NCI-H774 (cell line): ENCODE measurements at regions not wholly inside any gene's neighbourhood (a gene's known extent, or its start where the extent isn't known, plus 50 kb on each side); places are given as distances from the start of the nearest gene placed in this dataset.
"Not testable (repeated sequence)": the region's sequence is repeated elsewhere in the genome, so short reads cannot be mapped to it uniquely, and the experiment has no call there.

Experiments used
- DNase-seq: peaks from one replicate; lab custom pipeline; 2025; lab: John Stamatoyannopoulos, UW

DNA sequence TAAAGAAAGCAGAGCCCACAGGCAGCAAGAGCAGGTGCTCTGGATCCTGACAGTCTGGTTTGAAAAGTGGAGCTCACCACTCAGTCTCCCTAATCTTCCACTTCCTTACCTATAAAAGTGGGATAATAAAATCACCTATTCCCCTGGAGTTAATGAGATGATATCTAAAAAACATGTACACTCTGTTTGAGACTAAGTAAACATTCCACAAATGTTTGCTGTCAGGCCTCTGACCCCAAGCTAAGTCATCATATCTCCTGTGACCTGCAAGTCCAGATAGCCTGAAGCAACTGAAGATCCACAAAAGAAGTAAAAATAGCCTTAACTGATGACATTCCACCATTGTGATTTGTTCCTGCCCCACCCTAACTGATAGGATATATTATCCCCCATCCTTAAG, 1324.5 kb downstream of the XPNPEP1 start:
- no peak for DNase-seq

DNA sequence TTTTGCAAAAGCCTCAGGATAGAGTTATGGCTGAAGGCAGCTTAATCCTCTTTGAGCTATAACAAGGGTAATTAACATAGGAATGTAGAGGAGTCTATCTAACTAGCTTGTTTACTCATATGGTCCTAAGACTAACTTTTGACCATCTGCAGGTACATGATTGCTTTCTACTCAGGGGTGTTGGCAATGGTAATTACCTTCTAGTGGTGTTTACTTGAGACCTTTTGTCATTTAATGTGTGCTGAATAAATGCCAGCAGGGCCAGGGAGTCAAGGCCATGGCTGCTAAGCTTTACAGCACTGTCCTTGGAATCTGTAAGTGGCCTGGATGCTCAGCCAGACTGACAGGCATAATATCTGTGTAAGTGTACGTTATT, 1325.0 kb downstream of the XPNPEP1 start:
- DNase-seq: no peak

DNA sequence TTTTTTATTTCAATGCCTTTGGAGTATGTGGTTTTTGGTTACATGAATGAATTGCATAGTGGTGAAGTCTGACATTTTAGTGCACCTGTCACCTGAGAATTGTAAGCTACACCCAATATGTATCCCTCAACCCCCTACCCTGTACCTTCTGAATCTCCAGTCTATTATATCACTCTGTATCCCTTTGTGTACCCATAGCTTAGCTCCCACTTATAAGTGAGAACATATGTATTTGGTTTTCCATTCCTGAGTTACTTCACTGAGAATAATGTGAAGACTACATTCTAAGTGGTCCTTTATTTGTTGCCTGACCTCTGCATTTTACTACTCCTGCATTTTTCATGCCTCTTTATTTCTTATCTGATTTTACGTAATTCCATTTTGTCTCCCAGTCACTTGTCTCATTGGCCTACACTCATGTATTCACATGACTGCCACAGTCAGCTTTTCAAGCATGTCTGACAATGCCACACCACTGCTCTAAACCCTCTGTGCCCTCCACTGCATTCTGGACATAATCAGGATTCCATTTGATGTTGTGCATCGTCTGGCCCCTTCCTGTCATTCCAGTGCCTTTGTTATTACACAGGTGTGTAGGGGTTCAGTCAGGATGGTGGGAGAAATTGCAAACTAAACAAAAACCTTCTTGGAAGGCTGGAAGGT, 1325.5 kb downstream of the XPNPEP1 start:
- no peak for DNase-seq

DNA sequence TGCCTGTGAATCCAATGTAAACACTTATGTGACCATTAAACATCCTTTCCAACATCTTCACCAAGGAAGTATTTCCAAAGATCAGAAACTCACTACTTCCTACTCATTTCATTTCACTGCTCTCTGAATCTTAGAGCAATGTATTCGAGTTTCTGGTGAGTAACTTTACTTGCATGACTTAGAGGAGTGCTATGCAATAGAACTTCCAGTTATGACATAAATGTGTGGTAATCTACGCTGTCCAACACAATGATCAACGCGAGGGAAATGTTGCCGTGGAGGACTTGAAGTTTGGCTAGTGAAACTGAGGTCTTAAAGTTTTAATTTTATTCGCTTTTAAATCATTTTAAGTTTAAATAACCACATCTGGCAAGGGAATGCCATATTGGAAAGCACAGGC, 1326.3 kb downstream of the XPNPEP1 start:
- DNase-seq: no peak

DNA sequence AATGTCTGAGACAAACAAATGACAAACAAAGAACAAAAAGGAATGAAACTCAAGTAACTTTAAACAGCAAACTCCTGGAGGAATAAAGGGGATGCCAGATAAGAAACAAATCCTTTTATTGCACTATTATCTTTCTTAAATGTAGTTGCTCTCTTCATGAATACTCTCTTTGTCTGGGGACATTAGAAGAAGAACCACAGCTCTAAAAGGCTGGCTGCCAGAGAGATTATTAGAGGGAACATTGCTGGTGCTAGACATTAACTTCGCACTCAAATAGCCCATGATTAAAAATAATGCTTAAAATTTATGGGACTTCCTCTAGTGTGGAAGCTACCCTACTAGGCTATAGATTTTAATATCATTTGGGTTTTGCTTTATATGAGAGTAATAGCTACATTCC, 1330.4 kb downstream of the XPNPEP1 start:
- DNase-seq: no peak

DNA sequence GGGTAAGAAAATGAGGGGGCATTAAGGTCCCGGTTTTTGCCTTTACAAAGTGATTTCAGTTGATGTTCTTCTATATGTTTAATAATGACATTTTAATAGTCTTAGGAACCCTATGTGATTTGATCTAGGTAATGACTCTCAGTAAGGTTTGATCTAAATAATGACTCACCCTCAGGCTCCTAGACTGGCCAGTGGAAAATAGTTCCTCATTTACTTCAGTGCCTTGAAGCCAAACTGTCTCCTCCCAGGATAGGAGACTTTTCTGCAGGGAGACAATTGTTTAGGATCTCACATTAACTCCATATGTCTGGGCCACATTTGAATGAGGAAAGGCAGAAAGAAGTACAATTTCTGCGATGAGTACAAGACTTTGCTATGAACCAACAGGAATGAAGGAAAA, 1331.9 kb downstream of the XPNPEP1 start:
- DNase-seq: no peak

DNA sequence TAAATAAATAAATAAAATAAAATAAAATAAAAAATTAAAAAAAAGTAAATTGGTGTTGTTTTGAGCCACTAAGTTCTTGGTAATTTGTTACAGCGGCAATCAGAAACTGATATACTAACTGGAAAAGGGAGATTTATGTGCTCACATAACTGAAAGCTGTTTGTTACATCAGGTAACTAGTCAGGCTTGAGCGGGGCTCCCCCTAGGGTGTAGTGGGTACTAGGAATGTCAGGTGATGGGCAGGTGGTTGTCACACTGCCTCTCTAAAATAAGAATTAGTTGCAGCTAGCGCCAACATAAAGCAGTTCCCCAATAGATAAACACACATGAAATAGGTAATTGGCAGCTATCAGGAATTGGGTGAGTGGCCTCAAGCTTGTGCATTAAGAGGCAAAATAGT, 1336.9 kb downstream of the XPNPEP1 start:
- no peak for DNase-seq

DNA sequence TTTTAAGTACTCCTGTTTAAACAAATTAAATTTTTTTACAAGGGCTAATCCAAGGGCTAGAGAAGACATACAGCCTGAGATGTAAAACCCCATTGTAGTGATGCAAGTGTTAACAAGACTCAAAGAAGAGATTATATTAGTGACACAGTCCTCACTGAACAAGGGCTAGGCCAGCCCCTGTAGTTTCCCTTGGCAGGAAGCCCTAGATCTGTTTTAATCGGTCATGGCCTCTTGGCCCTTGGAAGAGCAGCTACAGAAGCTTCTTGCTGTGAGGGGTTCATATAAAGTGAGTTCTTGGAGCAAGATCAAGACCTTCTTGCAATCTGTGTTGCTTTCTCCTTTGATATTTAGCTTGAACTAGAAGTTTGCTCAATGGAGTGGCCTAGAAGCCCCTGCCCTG, 1339.4 kb downstream of the XPNPEP1 start:
- DNase-seq: no peak

DNA sequence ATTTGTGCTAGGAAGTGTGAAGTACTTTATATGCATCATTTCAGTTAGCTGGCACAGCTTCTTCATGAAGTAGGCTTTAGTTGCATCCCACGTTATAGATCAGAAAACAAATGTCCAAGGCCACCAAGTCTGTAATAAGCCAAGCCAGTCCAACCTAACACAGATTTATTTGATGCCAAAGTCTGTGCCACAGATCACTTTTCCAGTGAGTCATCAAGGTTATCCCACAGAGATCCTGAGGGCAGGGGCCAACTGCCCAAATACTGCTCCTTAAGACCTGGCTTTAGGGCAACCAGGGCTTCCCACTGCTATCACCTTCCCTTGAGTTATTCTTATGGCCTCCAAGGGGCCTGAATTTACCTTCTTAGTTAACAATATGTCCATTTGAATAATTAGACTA, 1340.4 kb downstream of the XPNPEP1 start:
- no peak for DNase-seq

DNA sequence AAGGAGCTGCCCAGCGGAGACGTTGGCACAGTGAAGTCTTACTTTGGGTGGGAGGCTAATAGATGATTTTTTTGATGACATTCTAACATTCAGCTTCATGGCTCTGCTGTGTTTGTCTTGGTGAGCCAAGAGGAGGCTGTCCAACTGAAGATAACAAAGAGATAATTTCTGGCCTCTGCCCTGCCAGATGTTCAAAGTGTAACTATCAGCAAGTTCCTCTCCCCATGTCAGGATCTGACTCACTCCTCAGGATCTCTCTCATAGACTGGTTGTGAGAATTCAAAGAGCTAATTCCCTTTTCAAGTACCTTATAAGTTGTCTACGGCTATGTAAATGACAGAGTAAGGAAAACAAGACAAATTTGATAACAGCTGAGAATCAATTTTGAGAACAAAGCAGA, 1340.9 kb downstream of the XPNPEP1 start:
- DNase-seq: no peak

DNA sequence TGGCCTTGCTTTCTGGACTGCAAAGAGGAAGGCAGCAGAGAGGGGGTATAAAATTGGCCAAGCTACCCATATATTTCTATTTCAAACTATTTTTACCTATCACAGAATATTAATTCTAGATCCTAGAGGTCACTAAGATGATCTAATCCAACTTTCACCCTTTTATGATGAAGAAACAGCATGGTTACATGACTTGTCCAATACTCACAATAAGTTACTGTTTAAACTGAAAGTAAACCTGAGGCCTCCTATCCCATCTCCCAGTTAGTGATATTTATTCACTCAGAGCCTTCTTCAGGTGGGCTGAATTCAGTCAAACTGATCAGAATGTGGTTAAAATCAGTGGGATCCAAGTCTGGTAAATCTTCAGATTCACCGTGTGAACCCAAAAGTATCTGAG, 1345.1 kb downstream of the XPNPEP1 start:
- no peak for DNase-seq

DNA sequence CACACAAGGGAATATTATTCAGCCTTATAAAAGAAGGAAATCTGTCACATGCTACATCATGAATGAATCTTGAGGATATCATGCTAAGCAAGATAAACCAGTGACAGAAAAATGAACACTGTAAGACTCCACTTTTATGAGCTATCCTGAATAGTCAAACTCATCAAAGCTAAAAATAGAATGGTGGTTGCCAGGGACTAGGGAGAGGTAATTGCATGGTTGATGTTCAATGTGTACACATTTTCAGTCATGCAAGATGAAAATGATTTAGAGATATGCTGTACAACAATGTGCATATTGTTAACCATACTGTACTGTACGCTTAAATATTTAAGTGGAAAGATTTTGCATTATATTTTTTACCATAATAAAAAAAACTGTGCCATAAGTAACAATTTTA, 1349.1 kb downstream of the XPNPEP1 start:
- no peak for DNase-seq

DNA sequence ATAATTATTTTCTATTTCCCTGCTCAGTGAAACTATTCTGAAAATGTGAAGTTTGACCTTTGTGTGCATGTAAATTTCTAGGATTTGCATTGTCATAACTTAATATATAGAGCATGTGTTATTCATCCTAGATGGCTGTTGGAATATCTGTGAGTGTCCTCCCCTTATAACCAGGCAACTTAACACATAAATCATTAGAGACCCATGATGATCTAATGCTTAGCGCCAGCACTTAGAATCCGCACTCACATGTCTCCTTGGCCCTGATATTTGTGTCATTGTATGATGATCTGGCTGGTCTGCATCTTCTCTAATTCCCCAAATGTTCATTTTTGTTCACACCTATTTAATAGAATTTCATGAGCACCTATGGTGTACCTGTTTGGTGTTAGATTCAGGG, 1354.5 kb downstream of the XPNPEP1 start:
- DNase-seq: no peak

DNA sequence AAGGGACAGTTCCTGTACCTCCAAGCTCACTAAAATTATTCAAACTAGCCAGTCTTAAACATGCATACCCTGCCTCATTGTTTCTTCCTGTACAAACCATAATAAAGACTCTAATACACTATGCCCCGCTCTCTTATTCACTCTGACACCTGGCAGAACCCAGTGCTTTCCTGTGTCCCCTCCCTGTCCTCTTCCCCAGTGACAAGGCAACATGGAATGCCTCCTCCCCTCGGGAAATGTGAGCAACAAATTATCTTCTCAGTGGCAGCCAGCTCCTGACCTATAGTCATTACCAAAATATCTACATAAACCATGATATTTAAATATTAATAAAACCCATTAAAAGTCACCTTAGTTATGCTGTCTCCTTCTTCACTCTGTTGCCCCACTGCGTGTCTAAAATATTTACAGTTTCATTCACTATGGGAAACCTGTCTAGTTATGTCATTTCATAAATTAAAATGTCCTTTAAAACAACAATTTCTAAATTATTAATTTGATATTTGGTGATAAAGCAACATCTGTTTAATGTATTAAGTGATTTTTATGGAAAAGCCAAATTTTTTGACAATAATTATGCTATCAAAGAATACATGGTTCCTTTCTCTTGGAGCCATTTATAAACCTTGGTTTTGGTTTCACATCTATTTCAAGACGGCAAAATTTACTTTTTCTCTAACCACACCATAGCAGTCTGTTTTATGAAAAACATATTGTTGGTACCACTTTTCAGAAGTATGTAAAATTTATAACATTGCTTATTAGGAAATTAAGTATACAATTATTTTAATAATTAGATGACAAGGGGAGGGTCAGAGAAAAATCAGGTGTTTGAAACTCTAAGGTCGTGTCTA, 1355.2 kb downstream of the XPNPEP1 start:
- no peak for DNase-seq

DNA sequence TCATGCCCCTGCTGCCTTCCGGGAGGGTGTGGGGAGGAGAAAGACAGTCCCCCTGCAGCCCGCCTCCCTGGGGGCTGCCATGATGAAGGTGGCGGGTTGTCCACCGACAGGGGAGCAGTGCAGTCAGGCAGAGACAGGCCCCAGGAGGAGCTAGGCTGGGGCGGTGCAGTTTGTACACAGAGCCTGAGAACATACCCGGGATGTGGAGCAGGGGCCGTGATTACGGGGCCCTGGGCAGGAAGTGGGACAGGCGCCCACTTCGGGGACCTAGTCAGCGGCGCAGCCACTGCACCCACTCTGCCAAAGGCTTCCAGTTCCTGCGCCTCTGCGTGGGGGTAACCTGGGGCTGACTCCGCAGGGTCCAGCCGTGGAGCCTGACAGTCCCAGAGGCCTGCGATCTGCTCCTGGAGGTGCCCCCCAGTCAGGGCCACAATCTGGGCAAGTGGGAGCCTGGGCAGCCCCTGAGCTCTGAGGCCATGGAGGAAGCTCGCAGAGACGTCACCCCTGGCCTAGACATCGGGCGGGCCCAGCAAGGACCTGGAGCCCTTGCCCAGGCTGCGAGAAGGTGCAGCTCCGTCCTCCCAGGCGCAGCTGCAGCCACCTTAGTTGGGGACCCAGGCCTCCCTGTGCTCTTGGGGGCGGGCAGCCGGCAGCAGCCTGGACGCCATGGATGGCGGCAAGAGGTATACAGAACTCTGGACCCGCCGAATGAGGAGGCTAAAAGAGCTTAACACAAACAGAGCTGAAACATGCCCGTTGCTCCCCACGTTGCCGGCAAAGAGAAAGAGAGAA, 1356.8 kb downstream of the XPNPEP1 start:
- no peak for DNase-seq

DNA sequence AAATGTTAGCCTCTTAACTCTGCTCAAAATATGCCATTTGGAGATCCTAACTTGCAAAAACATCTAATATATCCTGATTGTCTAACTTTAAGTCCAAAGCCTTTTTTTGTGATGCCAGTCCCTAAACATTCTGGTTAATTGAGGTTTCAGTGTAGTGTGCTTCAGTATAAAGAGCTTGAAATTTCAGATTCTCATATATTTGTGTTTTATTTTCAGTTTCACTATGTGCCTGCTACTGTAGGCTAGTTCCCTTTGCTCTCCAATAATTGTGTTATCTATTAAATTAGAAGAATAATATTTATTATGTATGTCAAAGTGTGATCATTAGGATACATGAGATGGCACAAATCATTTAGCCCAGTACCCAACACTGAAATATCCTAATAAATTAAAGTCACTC, 1361.2 kb downstream of the XPNPEP1 start:
- no peak for DNase-seq

DNA sequence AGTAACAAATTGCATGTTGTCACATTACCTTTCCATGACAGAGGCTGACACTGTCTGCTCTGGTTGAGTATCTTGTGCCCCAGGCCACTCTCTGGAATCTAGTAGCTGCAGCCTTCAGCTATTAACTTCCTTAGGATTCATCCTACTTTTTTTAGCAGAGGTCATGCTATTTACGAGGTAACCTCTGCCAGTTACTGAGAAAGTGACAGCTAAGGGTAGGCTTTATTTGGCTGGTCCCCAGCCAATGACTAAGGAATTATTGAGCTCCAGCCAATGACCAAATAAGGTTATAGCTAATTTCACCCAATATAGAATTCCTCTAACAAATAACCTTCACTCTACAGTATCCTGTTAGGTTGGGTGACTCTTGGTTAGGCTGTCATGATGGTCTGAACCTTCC, 1361.7 kb downstream of the XPNPEP1 start:
- DNase-seq: no peak

DNA sequence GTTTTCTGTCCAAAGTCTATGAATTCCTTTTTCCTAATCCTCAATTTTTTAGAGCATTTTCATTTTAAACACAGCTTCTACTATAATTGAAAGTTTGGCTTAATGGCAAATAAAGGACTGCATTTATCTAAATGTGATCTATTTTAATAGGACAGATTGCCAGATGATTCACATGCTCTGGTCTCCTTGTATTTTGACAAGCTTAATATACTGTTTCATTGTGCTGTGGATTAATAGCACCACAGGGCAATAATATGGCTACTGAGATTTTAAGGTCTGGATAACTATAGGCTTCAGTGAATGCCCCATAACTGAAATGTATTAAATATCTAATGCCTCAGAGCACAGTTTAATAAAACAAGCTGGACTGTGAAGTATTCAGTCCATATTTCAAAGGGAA, 1362.8 kb downstream of the XPNPEP1 start:
- DNase-seq: no peak

DNA sequence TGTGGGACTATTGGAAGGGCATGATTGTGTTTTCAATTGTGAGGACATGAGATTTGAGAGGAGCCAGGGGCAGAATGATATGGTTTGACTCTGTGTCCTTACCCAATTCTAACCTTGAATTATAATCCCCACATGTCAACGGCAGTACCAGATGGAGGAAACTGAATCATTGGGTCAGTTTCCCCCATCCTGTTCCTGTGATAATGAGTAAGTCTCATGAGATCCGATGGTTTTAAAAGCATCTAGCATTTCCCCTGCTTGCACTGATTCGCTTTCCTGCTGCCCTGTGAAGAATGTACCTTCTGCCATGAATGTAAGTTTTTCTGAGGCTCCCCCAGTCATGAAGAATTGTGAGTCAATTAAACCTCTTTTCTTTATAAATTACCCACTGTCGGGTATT, 1367.1 kb downstream of the XPNPEP1 start:
- no peak for DNase-seq

DNA sequence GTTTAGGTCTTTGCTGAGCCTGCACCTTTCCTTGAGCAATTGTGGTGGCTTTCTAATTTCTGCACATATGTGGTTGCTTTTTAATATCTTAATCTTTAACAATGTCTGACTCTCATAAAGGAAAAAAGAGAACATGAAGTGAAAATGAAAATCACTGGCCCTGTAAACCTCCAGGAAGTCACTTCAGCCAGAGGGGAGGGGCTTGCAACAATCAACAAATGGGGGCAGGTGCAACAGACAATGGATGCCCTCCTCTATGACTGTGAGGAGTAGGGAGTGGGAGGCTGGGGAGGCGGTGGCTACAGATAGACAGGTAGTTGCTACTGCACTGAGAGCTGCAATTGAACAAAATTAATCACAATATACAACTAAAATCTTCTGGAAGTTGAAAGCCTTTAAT, 1377.4 kb downstream of the XPNPEP1 start:
- no peak for DNase-seq

DNA sequence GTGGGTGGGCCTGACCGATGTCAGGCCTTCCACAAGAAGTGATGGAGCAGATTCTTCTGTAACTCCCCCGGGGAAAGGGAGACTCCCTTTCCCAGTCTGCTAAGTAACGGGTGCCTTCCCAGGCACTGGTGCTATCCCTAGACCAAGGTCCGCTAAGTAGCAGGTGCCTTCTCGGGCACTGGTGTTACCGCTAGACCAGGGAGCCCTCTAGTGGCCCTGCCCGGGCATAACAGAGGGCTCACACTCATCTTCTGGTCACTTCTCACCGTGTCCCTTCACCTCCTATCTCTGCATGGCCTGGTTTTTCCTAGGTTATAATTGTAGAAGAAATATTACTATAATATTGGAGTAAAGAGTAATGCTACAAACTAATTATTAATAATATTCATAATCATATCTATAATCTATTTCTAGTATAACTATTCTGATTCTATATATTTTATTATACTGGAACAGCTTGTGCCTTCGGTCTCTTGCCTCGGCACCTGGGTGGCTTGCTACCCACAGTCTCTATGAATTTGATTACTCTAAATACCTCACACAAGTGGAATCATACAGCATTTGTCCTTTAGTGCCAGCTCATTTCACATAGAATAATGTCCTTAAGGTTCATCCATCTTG, 1378.7 kb downstream of the XPNPEP1 start:
- no peak for DNase-seq

DNA sequence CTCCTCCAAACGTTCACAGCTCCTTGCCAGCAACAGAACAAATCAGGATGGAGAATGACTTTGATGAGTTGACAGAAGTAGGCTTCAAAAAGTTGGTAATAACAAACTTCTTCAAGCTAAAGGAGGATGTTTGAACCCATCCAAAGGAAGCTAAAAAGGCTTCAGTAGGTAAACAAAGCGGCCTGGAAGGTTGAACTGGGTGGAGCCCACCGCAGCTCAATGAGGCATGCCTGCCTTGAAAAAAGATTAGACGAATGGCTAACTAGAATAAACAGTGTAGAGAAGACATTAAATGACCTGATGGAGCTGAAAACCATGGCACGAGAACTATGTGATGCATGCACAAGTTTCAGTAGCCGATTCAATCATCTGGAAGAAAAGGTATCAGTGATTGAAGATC, 1369.0 kb upstream of the SORCS1 start:
- DNase-seq: not testable (repeated sequence)
